ENCODE measurements at regions not wholly inside any gene's neighbourhood (a gene's known extent, or its start where the extent isn't known, plus 50 kb on each side); places are given as distances from the start of the nearest gene placed in this dataset.
"Not testable (repeated sequence)": the region's sequence is repeated elsewhere in the genome, so short reads cannot be mapped to it uniquely, and the experiment has no call there.

- peaks cover 62% of the 10 kb centered on the region for H3K4me1 Mint-ChIP-seq
- H3K9me3 Mint-ChIP-seq: no peaks in the 10 kb centered on the region
- H3K27me3 Mint-ChIP-seq: no peaks in the 10 kb centered on the region
- peaks cover 2% of the 10 kb centered on the region for H3K36me3 Mint-ChIP-seq (ENCODE audit: low read depth)
- ATAC-seq: peak; percentile 71
- peak overlapping the region; percentile 86 for H3K27ac Mint-ChIP-seq
- peak overlapping the region; percentile 45 for H3K4me3 Mint-ChIP-seq
- no peak for DNase-seq
Observed at GRCh38 chr5:87121304-87122150, 146.2 kb upstream of the RASA1 start.

- ATAC-seq (peak; percentile 11), DNase-seq (no peak)
- Mint-ChIP-seq H3K27me3 (no peaks in the 10 kb centered on the region), H3K4me1 (peaks cover 60% of the 10 kb centered on the region), H3K36me3 (ENCODE audit: low read depth) (peaks cover 2% of the 10 kb centered on the region), H3K27ac (peak overlapping the region; percentile 74), H3K9me3 (no peaks in the 10 kb centered on the region), H3K4me3 (peak overlapping the region; percentile 45)
Observed at GRCh38 chr5:87122151-87122977, 145.3 kb upstream of the RASA1 start.

- H3K27me3 Mint-ChIP-seq: no peaks in the 10 kb centered on the region
- no peaks in the 10 kb centered on the region for H3K36me3 Mint-ChIP-seq (ENCODE audit: low read depth)
- H3K27ac Mint-ChIP-seq: no peak overlapping the region
- no peaks in the 10 kb centered on the region for H3K9me3 Mint-ChIP-seq
- ATAC-seq (no peak), DNase-seq (no peak)
- H3K4me3 Mint-ChIP-seq: no peak overlapping the region
- H3K4me1 Mint-ChIP-seq: peaks cover 54% of the 10 kb centered on the region
Observed at GRCh38 chr5:87125766-87126165, 141.9 kb upstream of the RASA1 start.

GRCh38 chr5:87126869-87127268, 140.8 kb upstream of the RASA1 start:
- no peak overlapping the region for H3K27ac Mint-ChIP-seq
- no peaks in the 10 kb centered on the region for H3K36me3 Mint-ChIP-seq (ENCODE audit: low read depth)
- ATAC-seq: no peak

GRCh38 chr5:87127426-87127825, 140.3 kb upstream of the RASA1 start:
- no peaks in the 10 kb centered on the region for H3K27me3 Mint-ChIP-seq
- H3K36me3 Mint-ChIP-seq (ENCODE audit: low read depth): no peaks in the 10 kb centered on the region
- peaks cover 38% of the 10 kb centered on the region for H3K4me1 Mint-ChIP-seq
- ATAC-seq (peak; percentile 87), DNase-seq (no peak)
- H3K9me3 Mint-ChIP-seq: no peaks in the 10 kb centered on the region
- peak overlapping the region; percentile 13 for H3K27ac Mint-ChIP-seq
- peak overlapping the region; percentile 2 for H3K4me3 Mint-ChIP-seq

More at GRCh38 chr5:87126869-87127268, 140.8 kb upstream of the RASA1 start:
- Mint-ChIP-seq H3K9me3 (no peaks in the 10 kb centered on the region), H3K27me3 (no peaks in the 10 kb centered on the region), H3K4me1 (peaks cover 43% of the 10 kb centered on the region), H3K4me3 (no peak overlapping the region)
- DNase-seq: no peak

- Mint-ChIP-seq H3K27ac (peak overlapping the region; percentile 13), H3K9me3 (no peaks in the 10 kb centered on the region), H3K4me3 (peak overlapping the region; percentile 2), H3K27me3 (no peaks in the 10 kb centered on the region), H3K4me1 (peaks cover 31% of the 10 kb centered on the region), H3K36me3 (ENCODE audit: low read depth) (no peaks in the 10 kb centered on the region)
- ATAC-seq: no peak
- DNase-seq: no peak
Observed at GRCh38 chr5:87127956-87128687, 139.6 kb upstream of the RASA1 start.

GRCh38 chr5:87129046-87129445, 138.6 kb upstream of the RASA1 start:
- DNase-seq (no peak), ATAC-seq (no peak)
- H3K9me3 Mint-ChIP-seq: no peaks in the 10 kb centered on the region
- H3K36me3 Mint-ChIP-seq (ENCODE audit: low read depth): no peaks in the 10 kb centered on the region
- H3K27me3 Mint-ChIP-seq: no peaks in the 10 kb centered on the region
- no peak overlapping the region for H3K4me3 Mint-ChIP-seq
- peaks cover 25% of the 10 kb centered on the region for H3K4me1 Mint-ChIP-seq
- no peak overlapping the region for H3K27ac Mint-ChIP-seq

GRCh38 chr5:87132696-87133095, 135.0 kb upstream of the RASA1 start:
- ATAC-seq (no peak), DNase-seq (no peak)
- Mint-ChIP-seq H3K4me1 (peaks cover 21% of the 10 kb centered on the region), H3K4me3 (no peak overlapping the region), H3K27me3 (no peaks in the 10 kb centered on the region), H3K27ac (no peak overlapping the region), H3K36me3 (ENCODE audit: low read depth) (no peaks in the 10 kb centered on the region), H3K9me3 (no peaks in the 10 kb centered on the region)

GRCh38 chr5:87134513-87134912, 133.2 kb upstream of the RASA1 start:
- not testable (repeated sequence) for ATAC-seq; H3K27ac Mint-ChIP-seq; H3K36me3 Mint-ChIP-seq (ENCODE audit: low read depth); H3K27me3 Mint-ChIP-seq; H3K4me1 Mint-ChIP-seq; H3K9me3 Mint-ChIP-seq; DNase-seq; H3K4me3 Mint-ChIP-seq

GRCh38 chr5:87136096-87136495, 131.6 kb upstream of the RASA1 start:
- ATAC-seq (no peak), DNase-seq (no peak)
- no peak overlapping the region for H3K27ac Mint-ChIP-seq
- no peaks in the 10 kb centered on the region for H3K9me3 Mint-ChIP-seq
- peaks cover 9% of the 10 kb centered on the region for H3K4me1 Mint-ChIP-seq
- H3K4me3 Mint-ChIP-seq: no peak overlapping the region
- no peaks in the 10 kb centered on the region for H3K36me3 Mint-ChIP-seq (ENCODE audit: low read depth)
- no peaks in the 10 kb centered on the region for H3K27me3 Mint-ChIP-seq

GRCh38 chr5:87136733-87137132, 130.9 kb upstream of the RASA1 start:
- H3K9me3 Mint-ChIP-seq: no peaks in the 10 kb centered on the region
- no peaks in the 10 kb centered on the region for H3K27me3 Mint-ChIP-seq
- no peak overlapping the region for H3K4me3 Mint-ChIP-seq
- H3K36me3 Mint-ChIP-seq (ENCODE audit: low read depth): no peaks in the 10 kb centered on the region
- DNase-seq (no peak), ATAC-seq (no peak)
- peaks cover 9% of the 10 kb centered on the region for H3K4me1 Mint-ChIP-seq
- no peak overlapping the region for H3K27ac Mint-ChIP-seq

GRCh38 chr5:87137283-87137682, 130.4 kb upstream of the RASA1 start:
- Mint-ChIP-seq H3K27me3 (no peaks in the 10 kb centered on the region), H3K4me3 (no peak overlapping the region), H3K9me3 (no peaks in the 10 kb centered on the region), H3K36me3 (ENCODE audit: low read depth) (no peaks in the 10 kb centered on the region), H3K27ac (no peak overlapping the region), H3K4me1 (peaks cover 9% of the 10 kb centered on the region)
- no peak for DNase-seq
- ATAC-seq: no peak

- Mint-ChIP-seq H3K9me3 (no peaks in the 10 kb centered on the region), H3K36me3 (ENCODE audit: low read depth) (no peaks in the 10 kb centered on the region), H3K27me3 (no peaks in the 10 kb centered on the region), H3K4me3 (no peak overlapping the region), H3K27ac (no peak overlapping the region), H3K4me1 (peaks cover 9% of the 10 kb centered on the region)
- no peak for DNase-seq
- no peak for ATAC-seq
Observed at GRCh38 chr5:87138091-87138805, 129.4 kb upstream of the RASA1 start.

GRCh38 chr5:87139795-87140194, 127.9 kb upstream of the RASA1 start:
- Mint-ChIP-seq H3K4me3 (no peak overlapping the region), H3K36me3 (ENCODE audit: low read depth) (no peaks in the 10 kb centered on the region), H3K27me3 (no peaks in the 10 kb centered on the region), H3K4me1 (peaks cover 9% of the 10 kb centered on the region), H3K9me3 (no peaks in the 10 kb centered on the region), H3K27ac (no peak overlapping the region)
- DNase-seq (no peak), ATAC-seq (no peak)
